Right lobe of liver (tissue), 6 donors: ENCODE measurements at regions not wholly inside any gene's neighbourhood (a gene's known extent, or its start where the extent isn't known, plus 50 kb on each side); places are given as distances from the start of the nearest gene placed in this dataset.
"Not testable (repeated sequence)": the region's sequence is repeated elsewhere in the genome, so short reads cannot be mapped to it uniquely, and the experiment has no call there.

Source experiments
- ATAC-seq, 4 donors: fragments of 200-7000 bp; cut with Tn5 transposase; one replicate each; pipeline ENCODE4 v1.9.1; 2020; ENCODE audit warnings: mild to moderate bottlenecking in 4 of 4, moderate library complexity in 4 of 4
- DNase-seq, 3 donors: peaks; one replicate each; pipeline ENCODE4 v3.0.0-alpha.2; 2020
- H3K27ac ChIP-seq, 3 donors: fragments of 200-600 bp; one replicate each; pipeline ENCODE4 v1.8.0; 2022
- H3K27me3 ChIP-seq, 2 donors: fragments of 200-600 bp; one replicate each; pipeline ENCODE4 v1.8.0; 2022
- H3K36me3 ChIP-seq, 4 donors: fragments of 200-600 bp; sonication (generic) in 1 of 4; one replicate each; pipeline versions ENCODE4 v1.5.1 to v1.8.0; 2017 to 2022; ENCODE audit warnings: control low read depth in 1 of 4
- H3K4me1 ChIP-seq, 4 donors: fragments of 200-600 bp; sonication (generic) in 1 of 4; one replicate each; pipeline versions ENCODE4 v1.5.1 to v1.8.0; 2017 to 2022; ENCODE audit warnings: control low read depth in 1 of 4
- H3K4me3 ChIP-seq, 3 donors: fragments of 200-600 bp; one replicate each; pipeline ENCODE4 v1.8.0; 2022
- H3K9me3 ChIP-seq, 4 donors: fragments of 200-600 bp; sonication (generic) in 1 of 4; one replicate each; pipeline versions ENCODE4 v1.5.1 to v1.8.0; 2017 to 2022; ENCODE audit warnings: control low read depth in 1 of 4
- POLR2A ChIP-seq: fragments of 450-650 bp; IDR thresholded peaks from one replicate; pipeline ENCODE4 v1.6.1; 2017; ENCODE audit warnings: antibody characterized with exemption, mild to moderate bottlenecking
- WGBS: methylation state at CpG from one replicate; pipeline ENCODE4 v1.1.6; 2018; ENCODE audit warnings: low coverage, low lambda C conversion rate; ENCODE audit not compliant: insufficient coverage; ENCODE audit errors: missing lambda C conversion rate; 5-methylcytosine and 5-hydroxymethylcytosine counted together
- intact Hi-C, 2 donors: fragments of 100-400 bp; cut with DNase I; formaldehyde crosslinking; loops; one replicate each; pipeline versions ENCODE4 v1.11.2 to v1.14.1; 2022
- TF ChIP-seq, protein P1 (sequence below), 4 donors: fragments of 200-600 bp in 3 of 4; fragments of 450-650 bp in 1 of 4; IDR thresholded peaks; one replicate each; pipeline versions ENCODE4 v1.5.1 to v1.8.0; 2016 to 2022; ENCODE audit warnings: antibody characterized with exemption in 4 of 4, mild to moderate bottlenecking in 2 of 4
- donor health status: DM: no; HTN: yes; CAD: no.
- donor health status: DM: no; HTN: no; CAD: no.
- donor health status: DM: no; HTN: no; CAD: no.
- donor health status: DM: no; HTN: yes; CAD: no.
- donor health status: DM: no; HTN: yes; CAD: no.

DNA sequence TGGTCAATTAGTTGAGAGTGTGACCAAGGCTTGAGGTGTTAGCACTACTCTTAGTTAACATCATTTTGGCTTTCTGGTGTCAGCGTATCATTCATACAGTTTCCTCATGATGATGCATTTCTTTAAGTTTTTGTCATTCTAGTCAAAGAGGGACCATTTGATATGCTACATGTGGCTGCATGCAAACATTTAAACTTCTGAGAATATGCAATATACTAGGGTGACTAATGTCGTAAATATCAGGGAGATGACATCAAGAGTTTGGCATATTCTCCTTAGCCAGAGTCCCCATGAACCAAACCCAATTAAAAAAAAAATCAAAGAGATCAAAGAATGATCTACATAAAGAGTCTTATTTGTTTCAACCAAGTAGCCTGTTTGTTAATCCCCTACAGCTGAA is 537.4 kb upstream of the PCDH7 start:
- no peak overlapping the region for H3K4me3 ChIP-seq
- H3K36me3 ChIP-seq: no peaks in the 10 kb centered on the region
- WGBS: 55% methylated on average over 2 of the region's 2 CpGs
- DNase-seq: no peak
- TF ChIP-seq POLR2A: no peak
- TF ChIP-seq, protein P1, sequence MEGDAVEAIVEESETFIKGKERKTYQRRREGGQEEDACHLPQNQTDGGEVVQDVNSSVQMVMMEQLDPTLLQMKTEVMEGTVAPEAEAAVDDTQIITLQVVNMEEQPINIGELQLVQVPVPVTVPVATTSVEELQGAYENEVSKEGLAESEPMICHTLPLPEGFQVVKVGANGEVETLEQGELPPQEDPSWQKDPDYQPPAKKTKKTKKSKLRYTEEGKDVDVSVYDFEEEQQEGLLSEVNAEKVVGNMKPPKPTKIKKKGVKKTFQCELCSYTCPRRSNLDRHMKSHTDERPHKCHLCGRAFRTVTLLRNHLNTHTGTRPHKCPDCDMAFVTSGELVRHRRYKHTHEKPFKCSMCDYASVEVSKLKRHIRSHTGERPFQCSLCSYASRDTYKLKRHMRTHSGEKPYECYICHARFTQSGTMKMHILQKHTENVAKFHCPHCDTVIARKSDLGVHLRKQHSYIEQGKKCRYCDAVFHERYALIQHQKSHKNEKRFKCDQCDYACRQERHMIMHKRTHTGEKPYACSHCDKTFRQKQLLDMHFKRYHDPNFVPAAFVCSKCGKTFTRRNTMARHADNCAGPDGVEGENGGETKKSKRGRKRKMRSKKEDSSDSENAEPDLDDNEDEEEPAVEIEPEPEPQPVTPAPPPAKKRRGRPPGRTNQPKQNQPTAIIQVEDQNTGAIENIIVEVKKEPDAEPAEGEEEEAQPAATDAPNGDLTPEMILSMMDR (IDR thresholded peaks at IDR 0.05): no peak
- H3K27ac ChIP-seq: no peak overlapping the region
- no peaks in the 10 kb centered on the region for H3K9me3 ChIP-seq
- H3K27me3 ChIP-seq: no peaks in the 10 kb centered on the region
- intact Hi-C loops: no loop called here
- H3K4me1 ChIP-seq: no peaks in the 10 kb centered on the region
- no peak for ATAC-seq

DNA sequence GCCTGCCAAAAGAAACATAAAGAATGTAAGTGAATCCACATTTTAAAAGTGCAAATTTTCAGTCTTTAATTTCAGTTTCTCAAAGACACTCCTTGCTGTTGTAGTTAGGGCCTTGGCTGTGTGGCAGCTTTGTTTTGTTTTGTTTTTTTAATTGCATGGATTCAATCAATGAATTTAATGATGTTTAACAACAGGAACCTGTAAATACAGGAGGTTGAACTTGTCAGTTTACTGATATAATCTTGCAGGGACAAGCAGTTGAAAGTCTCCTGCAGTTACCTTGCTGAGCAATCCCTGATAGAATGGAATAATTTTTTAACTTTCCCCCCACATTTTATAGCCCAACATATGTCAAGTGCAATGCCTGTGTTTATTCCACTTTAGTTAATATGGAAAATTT is 528.3 kb upstream of the PCDH7 start:
- DNase-seq (no peak), ATAC-seq (no peak)
- H3K4me3 ChIP-seq: no peak overlapping the region
- no peaks in the 10 kb centered on the region for H3K36me3 ChIP-seq
- H3K4me1 ChIP-seq: no peaks in the 10 kb centered on the region
- TF ChIP-seq, protein P1 (IDR thresholded peaks at IDR 0.05): no peak
- intact Hi-C loops: no loop called here
- H3K9me3 ChIP-seq: no peaks in the 10 kb centered on the region
- no peak overlapping the region for H3K27ac ChIP-seq
- H3K27me3 ChIP-seq: no peaks in the 10 kb centered on the region

DNA sequence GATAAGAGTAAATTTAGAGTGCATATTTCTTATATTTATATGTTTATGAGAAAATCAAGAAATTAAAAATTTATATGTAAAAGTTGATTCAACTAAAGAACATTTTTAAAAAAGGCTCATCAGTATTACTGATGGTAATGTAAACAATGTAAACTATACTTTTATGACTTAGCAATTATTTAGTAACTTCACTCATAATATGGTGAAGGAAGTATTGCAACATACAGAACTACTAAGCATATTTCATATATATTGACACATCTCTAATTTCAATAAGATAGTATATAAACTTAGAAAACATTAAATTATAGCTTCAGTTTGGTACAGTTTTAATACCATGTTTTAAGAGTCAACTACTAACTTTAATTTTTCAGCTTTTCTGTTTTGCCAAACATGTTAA is 512.8 kb upstream of the PCDH7 start:
- intact Hi-C loops: no loop called here
- TF ChIP-seq POLR2A: no peak
- TF ChIP-seq, protein P1 (IDR thresholded peaks at IDR 0.05): no peak
- DNase-seq (no peak), ATAC-seq (no peak)
- no peak overlapping the region for H3K4me3 ChIP-seq
- no peaks in the 10 kb centered on the region for H3K27me3 ChIP-seq
- no peak overlapping the region for H3K27ac ChIP-seq
- no peaks in the 10 kb centered on the region for H3K36me3 ChIP-seq
- H3K9me3 ChIP-seq: no peaks in the 10 kb centered on the region
- no peaks in the 10 kb centered on the region for H3K4me1 ChIP-seq

DNA sequence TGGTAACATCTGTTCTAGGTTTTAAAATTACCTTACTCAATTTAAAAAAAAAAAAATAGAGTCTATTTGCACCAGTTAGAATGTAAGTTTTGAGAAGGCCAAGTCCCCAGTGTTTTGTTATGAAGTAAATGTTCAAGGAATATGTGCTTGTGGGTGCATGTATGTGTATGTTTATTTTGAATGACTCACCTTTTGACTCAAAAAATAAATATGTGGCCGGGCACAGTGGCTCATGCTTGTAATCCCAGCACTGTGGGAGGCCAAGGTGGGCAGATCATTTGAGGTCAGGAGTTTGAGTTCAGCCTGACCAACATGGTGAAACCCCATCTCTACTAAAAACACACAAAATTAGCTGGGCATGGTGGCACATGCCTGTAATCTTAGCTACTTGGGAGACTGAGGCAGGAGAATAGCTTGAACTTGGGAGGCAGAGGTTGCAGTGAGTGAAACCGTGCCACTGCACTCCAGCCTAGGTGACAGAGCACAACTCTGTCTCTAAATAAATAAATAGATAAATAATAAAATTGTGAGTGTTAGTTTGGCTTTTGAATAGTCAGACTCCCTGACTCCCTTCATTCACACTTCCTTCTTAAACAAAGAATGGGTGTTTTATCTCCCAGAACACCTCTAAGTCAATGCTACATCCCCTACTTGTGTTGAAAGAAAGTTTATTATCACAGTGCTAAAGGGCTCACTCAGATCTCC is 511.3 kb upstream of the PCDH7 start:
- no peaks in the 10 kb centered on the region for H3K4me1 ChIP-seq
- WGBS: 26% methylated on average over 2 of the region's 2 CpGs
- TF ChIP-seq POLR2A: no peak
- TF ChIP-seq, protein P1 (IDR thresholded peaks at IDR 0.05): no peak
- intact Hi-C loops: no loop called here
- no peak overlapping the region for H3K4me3 ChIP-seq
- H3K9me3 ChIP-seq: no peaks in the 10 kb centered on the region
- no peaks in the 10 kb centered on the region for H3K27me3 ChIP-seq
- no peak for DNase-seq
- no peak overlapping the region for H3K27ac ChIP-seq
- ATAC-seq: no peak
- no peaks in the 10 kb centered on the region for H3K36me3 ChIP-seq

DNA sequence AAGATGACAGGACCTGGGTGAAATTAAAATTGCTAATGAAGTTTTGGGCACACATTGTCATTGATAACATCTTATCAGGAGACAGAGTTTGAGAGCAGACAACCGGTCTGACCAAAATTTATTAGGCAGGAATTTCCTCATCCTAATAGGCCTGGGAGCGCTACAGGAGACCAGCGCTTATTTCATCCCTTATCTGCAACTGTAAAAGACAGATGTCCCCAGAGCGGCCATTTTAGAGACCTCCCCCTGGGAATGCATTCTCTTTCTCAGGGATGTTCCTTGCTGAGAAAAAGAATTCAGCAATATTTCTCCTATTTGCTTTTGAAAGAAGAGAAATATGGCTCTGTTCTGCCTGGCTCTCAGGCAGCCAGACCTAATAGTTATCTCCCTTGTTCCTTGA is 504.2 kb upstream of the PCDH7 start:
- H3K36me3 ChIP-seq, H3K27me3 ChIP-seq, ATAC-seq, H3K4me1 ChIP-seq, H3K9me3 ChIP-seq, DNase-seq, H3K4me3 ChIP-seq, H3K27ac ChIP-seq, intact Hi-C loops: not testable (repeated sequence)
- WGBS: 80% methylated on average over 1 of the region's 4 CpGs
